PFSK-1 (cell line): ENCODE measurements at regions not wholly inside any gene's neighbourhood (a gene's known extent, or its start where the extent isn't known, plus 50 kb on each side); places are given as distances from the start of the nearest gene placed in this dataset.

Experiments
- POLR2AphosphoS5 ChIP-seq: IDR thresholded peaks from 2 replicates; pipeline ENCODE4 v1.6.1; 2012; ENCODE audit warnings: low read depth, mild to moderate bottlenecking, control low read depth, low read length, moderate library complexity
- REST ChIP-seq, 2 experiments: IDR thresholded peaks; 2 replicates each; pipeline versions ENCODE4 v1.6.1 to v1.8.0; 2011 to 2012; ENCODE audit warnings: low read depth in 2 of 2, low read length in 2 of 2, control low read depth in 1 of 2, inconsistent platforms in 1 of 2, mild to moderate bottlenecking in 1 of 2, moderate library complexity in 1 of 2; ENCODE audit not compliant: insufficient read depth in 1 of 2
- SIN3A ChIP-seq: IDR thresholded peaks from 2 replicates; pipeline ENCODE4 v1.6.1; 2012; ENCODE audit warnings: mild to moderate bottlenecking, low read length, moderate library complexity, borderline replicate concordance; ENCODE audit not compliant: insufficient read depth
- TAF1 ChIP-seq: IDR thresholded peaks from 2 replicates; pipeline ENCODE4 v1.6.1; 2012; ENCODE audit warnings: low read length, control low read depth, borderline replicate concordance; ENCODE audit not compliant: insufficient read depth

DNA sequence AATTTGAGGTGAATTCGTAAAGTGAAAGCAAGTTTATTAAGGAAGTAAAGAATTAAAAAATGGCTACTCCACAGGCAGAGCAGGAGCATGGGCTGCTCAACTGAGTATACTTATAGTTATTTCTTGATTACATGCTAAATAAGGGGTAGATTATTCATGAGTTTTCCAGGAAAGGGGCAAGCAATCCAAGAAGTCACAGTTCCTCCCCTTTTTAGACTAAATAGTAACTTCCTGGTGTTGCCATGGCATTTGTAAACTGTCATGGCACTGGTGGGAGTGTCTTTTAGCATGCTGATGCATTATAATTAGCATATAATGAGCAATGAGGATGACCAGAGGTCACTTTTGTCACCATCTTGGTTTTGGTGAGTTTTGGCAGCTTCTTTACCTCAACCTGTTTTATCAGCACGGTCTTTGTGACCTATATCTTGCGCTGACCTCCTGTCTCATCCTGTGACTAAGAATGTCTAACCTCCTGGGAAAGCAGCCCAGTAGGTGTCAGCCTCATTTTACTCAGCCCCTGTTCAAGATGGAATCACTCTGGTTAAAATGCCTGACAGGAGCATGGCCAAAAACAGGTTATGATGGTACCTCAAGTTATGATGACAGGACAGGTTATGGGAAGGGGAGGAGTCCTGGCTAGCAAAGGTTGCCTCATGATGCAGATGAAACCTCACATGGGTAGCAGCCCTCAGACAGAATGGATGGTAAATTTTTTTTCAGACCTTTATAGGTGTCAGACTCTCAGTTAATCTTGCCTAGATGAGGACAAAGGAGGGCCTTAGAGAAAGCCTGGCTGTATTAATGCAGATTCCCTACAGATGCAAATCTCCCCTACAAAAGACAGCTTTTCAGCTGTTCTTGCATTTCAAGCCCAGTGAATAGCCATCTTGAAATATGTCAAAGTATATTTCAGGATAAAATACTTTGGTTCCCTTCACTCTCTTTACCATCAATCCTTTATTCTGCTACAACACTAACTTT, 49.7 kb downstream of the SIPA1L2 start:
- TF ChIP-seq REST (IDR thresholded peaks at IDR 0.05; ENCODE audit: insufficient read depth in 1 of 2, low read depth in 2 of 2, low read length in 2 of 2) (no peak), POLR2AphosphoS5 (no peak), SIN3A (no peak), TAF1 (no peak)
